PFSK-1 (cell line): ENCODE measurements at regions not wholly inside any gene's neighbourhood (a gene's known extent, or its start where the extent isn't known, plus 50 kb on each side); places are given as distances from the start of the nearest gene placed in this dataset.

Experiments
- FOXP2 ChIP-seq: optimal IDR thresholded peaks from 2 replicates; pipeline ENCODE3; 2011; ENCODE audit warnings: borderline replicate concordance, control low read depth, inconsistent platforms; ENCODE audit not compliant: insufficient read depth; ENCODE audit errors: extremely low read length, extremely low read depth
- POLR2AphosphoS5 ChIP-seq: IDR thresholded peaks from 2 replicates; pipeline ENCODE4 v1.6.1; 2012; ENCODE audit warnings: low read depth, mild to moderate bottlenecking, control low read depth, low read length, moderate library complexity
- SIN3A ChIP-seq: IDR thresholded peaks from 2 replicates; pipeline ENCODE4 v1.6.1; 2012; ENCODE audit warnings: mild to moderate bottlenecking, low read length, moderate library complexity, borderline replicate concordance; ENCODE audit not compliant: insufficient read depth
- TAF1 ChIP-seq: IDR thresholded peaks from 2 replicates; pipeline ENCODE4 v1.6.1; 2012; ENCODE audit warnings: low read length, control low read depth, borderline replicate concordance; ENCODE audit not compliant: insufficient read depth
- TF ChIP-seq, protein P1 (sequence below), 2 experiments: IDR thresholded peaks; 2 replicates each; pipeline versions ENCODE4 v1.6.1 to v1.8.0; 2011 to 2012; ENCODE audit warnings: low read depth in 2 of 2, low read length in 2 of 2, control low read depth in 1 of 2, inconsistent platforms in 1 of 2, mild to moderate bottlenecking in 1 of 2, moderate library complexity in 1 of 2; ENCODE audit not compliant: insufficient read depth in 1 of 2

DNA sequence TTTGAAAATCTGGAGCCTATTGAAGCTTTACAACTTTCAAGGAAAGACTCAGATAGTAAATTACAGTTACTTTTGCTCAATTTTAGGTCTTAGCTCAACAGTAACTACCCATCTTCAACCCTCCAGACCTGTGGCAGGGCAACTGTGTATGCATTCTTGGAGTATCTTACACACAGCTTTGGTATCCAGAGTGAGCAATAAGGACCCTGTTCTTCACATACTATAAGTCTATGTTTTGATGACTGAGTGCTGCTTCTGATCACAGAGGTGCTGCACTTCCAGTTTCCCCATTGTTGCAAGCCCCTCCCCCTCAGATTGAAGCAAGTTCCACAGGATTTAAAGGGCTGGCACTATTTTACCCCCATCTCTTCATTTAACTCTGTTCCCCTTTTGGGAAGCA, 737.4 kb upstream of the GRAMD2B start:
- TF ChIP-seq POLR2AphosphoS5 = no peak

DNA sequence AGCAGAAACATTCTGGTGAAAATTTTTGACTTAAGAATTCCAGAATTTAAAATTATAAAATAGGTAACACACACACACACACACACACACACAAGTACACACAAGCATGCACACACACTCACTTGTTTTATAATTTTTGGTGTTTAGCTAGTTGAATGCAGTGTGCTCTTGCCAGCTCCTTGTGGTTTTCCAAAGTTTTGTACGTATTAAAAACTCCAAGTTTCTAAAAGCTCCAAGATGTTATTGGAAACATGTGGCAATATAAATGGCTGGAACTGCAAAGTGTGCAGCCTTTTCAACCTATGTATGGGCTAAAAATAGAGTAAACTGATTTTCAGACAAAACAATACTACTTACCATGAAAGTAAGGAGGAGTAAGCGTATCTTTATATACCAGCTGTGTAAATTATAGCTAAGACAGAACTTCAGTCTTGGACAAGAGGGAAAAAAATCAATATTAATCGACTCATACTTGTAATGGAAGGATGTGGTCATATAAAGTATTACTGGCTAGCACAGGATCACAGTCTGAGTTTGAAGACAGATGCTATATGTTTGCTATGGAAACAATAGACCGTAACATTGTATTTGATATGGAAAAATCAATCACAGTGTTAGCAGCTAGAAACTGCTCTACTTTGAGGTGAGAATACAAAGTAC, 727.1 kb upstream of the GRAMD2B start:
- TF ChIP-seq SIN3A (no peak), FOXP2 (no peak), POLR2AphosphoS5 (no peak), TAF1 (no peak)

DNA sequence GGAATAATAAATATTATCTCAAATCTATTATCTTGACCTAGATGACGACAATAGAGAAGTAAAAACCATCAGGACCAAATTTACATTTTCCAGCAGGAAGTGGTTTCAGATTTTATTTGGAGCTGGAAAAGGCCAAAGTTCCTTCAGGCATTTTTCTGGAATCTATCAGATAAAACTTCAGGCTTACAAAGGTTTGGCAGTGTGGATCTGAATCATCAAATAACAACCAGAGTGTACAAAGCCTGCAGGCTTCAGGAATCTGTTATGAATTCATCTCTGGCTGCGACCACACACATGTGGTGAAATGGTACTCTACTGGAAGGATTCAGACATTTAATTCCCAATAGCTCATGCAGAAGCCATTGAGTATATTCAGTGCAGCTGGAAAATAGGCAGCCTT, 726.4 kb upstream of the GRAMD2B start:
- TF ChIP-seq TAF1 = peak; percentile 38; the same call in 1 of the 2 replicates
- TF ChIP-seq POLR2AphosphoS5 = peak; percentile 46; the same call in 1 of the 2 replicates
- TF ChIP-seq SIN3A = 0 out of 2 replicates have a peak, but pooled peaks have one; percentile 36
- TF ChIP-seq, protein P1, sequence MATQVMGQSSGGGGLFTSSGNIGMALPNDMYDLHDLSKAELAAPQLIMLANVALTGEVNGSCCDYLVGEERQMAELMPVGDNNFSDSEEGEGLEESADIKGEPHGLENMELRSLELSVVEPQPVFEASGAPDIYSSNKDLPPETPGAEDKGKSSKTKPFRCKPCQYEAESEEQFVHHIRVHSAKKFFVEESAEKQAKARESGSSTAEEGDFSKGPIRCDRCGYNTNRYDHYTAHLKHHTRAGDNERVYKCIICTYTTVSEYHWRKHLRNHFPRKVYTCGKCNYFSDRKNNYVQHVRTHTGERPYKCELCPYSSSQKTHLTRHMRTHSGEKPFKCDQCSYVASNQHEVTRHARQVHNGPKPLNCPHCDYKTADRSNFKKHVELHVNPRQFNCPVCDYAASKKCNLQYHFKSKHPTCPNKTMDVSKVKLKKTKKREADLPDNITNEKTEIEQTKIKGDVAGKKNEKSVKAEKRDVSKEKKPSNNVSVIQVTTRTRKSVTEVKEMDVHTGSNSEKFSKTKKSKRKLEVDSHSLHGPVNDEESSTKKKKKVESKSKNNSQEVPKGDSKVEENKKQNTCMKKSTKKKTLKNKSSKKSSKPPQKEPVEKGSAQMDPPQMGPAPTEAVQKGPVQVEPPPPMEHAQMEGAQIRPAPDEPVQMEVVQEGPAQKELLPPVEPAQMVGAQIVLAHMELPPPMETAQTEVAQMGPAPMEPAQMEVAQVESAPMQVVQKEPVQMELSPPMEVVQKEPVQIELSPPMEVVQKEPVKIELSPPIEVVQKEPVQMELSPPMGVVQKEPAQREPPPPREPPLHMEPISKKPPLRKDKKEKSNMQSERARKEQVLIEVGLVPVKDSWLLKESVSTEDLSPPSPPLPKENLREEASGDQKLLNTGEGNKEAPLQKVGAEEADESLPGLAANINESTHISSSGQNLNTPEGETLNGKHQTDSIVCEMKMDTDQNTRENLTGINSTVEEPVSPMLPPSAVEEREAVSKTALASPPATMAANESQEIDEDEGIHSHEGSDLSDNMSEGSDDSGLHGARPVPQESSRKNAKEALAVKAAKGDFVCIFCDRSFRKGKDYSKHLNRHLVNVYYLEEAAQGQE (IDR thresholded peaks at IDR 0.05; ENCODE audit: insufficient read depth in 1 of 2, low read depth in 2 of 2, low read length in 2 of 2) = peak in 1 of 2 experiments; percentile 73; a peak in 1 of 4 replicates
- TF ChIP-seq FOXP2 = no peak

DNA sequence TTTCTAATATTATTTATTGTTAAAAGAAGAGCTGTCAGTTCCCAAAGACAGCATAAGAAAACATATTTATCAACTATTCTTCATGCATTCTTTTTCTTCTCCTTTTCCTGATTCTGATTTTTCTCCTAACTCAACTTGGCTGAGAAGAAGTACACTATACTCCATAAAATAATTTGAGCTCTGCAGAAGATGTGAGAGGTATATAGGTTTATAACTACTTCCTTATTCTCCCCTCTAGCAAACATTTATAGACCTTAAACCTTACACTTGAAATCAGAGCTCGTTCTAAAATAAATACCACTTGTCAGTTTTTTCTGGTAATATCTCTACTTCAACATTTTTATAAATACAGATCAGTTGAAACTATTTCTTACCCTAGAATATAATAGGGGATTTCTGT, 724.8 kb upstream of the GRAMD2B start:
- no peak for TF ChIP-seq POLR2AphosphoS5
- TF ChIP-seq, protein P1 (IDR thresholded peaks at IDR 0.05; ENCODE audit: insufficient read depth in 1 of 2, low read depth in 2 of 2, low read length in 2 of 2) = no peak
- TF ChIP-seq TAF1 = no peak
- TF ChIP-seq FOXP2 = no peak
- TF ChIP-seq SIN3A = no peak

DNA sequence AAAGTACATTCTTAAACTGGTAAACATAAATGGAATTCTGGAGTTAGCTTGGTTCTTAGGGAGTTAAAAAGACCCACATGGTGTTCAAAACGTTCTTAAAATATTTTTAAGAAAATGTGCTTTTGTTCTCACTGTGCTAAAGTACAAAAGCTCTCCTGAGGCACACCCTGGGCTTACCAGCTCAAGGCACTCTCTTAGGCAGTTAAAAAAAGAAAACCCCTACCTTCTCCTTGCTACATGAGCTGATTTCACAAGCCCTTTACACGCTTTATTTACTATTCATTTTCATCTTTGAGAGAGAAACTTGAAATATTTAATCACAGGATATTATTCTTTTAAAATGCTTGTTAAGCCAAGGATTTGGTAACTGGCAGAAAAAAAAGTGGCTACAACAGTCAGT, 723.3 kb upstream of the GRAMD2B start:
- TF ChIP-seq POLR2AphosphoS5 = no peak
- TF ChIP-seq TAF1 = no peak
- TF ChIP-seq, protein P1 (IDR thresholded peaks at IDR 0.05; ENCODE audit: insufficient read depth in 1 of 2, low read depth in 2 of 2, low read length in 2 of 2) = no peak
- TF ChIP-seq SIN3A = no peak
- TF ChIP-seq FOXP2 = no peak

DNA sequence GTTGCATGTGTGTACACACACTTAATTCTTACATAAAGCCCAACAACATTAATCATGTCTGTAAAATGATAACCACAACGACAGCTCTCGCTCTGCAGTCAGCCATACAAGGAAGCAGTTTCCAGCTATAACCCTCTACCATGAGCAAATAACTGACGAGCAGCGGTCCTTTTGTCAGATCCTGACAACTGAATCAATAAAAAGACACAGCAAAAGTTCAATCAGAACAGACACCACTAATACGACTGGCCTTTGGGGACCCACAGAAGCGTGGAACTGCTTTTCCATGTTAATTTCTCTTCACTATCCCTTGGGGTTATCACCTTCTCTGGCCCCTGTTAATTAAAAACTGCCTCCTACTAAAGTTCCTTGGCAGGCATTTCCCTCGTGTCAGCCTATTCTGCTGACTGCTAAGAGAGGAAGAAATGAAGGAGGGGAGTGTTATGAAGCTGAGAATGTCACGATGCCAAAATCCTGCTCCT, 722.8 kb upstream of the GRAMD2B start:
- TF ChIP-seq, protein P1 (IDR thresholded peaks at IDR 0.05; ENCODE audit: insufficient read depth in 1 of 2, low read depth in 2 of 2, low read length in 2 of 2) = peak in 1 of 2 experiments; percentile 52; a peak in 1 of 4 replicates
- TF ChIP-seq TAF1 = no peak
